GM23338 (cell line): ENCODE measurements at regions not wholly inside any gene's neighbourhood (a gene's known extent, or its start where the extent isn't known, plus 50 kb on each side); places are given as distances from the start of the nearest gene placed in this dataset.

Source experiments
- ATAC-seq: fragments of 200-7000 bp; cut with Tn5 transposase; 3 replicates; pipeline ENCODE4 v1.9.1; 2020
- DNase-seq: peaks from one replicate; pipeline ENCODE4 v3.0.0-alpha.2; 2015; ENCODE audit warnings: low spot score
- H2AFZ ChIP-seq: fragments of 200-600 bp; sonication (generic); 2 replicates; pipeline ENCODE4 v1.8.0; 2016; ENCODE audit warnings: antibody characterized with exemption, mild to moderate bottlenecking, moderate library complexity
- H3F3A ChIP-seq: fragments of 200-600 bp; sonication (generic); replicated peaks from 2 replicates; pipeline ENCODE4 v1.8.0; 2017; ENCODE audit warnings: antibody characterized with exemption, mixed run types, low read depth
- H3K27ac ChIP-seq: fragments of 200-600 bp; sonication (generic); 2 replicates; pipeline ENCODE4 v1.6.1; 2016; ENCODE audit warnings: low read depth
- H3K27me3 ChIP-seq: fragments of 200-600 bp; sonication (generic); 2 replicates; pipeline ENCODE4 v1.8.0; 2016; ENCODE audit warnings: mild to moderate bottlenecking, mixed run types, moderate library complexity; ENCODE audit not compliant: insufficient read depth
- H3K36me3 ChIP-seq: fragments of 200-600 bp; sonication (generic); 2 replicates; pipeline ENCODE4 v1.8.0; 2016; ENCODE audit warnings: mild to moderate bottlenecking; ENCODE audit not compliant: insufficient read depth
- H3K4me1 ChIP-seq: fragments of 200-600 bp; sonication (generic); 2 replicates; pipeline ENCODE4 v1.8.0; 2016; ENCODE audit warnings: mild to moderate bottlenecking, moderate library complexity; ENCODE audit not compliant: insufficient read depth
- H3K4me2 ChIP-seq: fragments of 200-600 bp; sonication (generic); 2 replicates; pipeline ENCODE4 v1.7.1; 2017; ENCODE audit warnings: mixed run types
- H3K4me3 ChIP-seq: fragments of 200-600 bp; sonication (generic); 2 replicates; pipeline ENCODE4 v1.6.1; 2016; ENCODE audit warnings: mixed run types
- H3K79me2 ChIP-seq: fragments of 200-600 bp; sonication (generic); replicated peaks from 2 replicates; pipeline ENCODE4 v1.8.0; 2017; ENCODE audit warnings: mild to moderate bottlenecking; ENCODE audit not compliant: insufficient read depth
- H3K9me2 ChIP-seq: fragments of 200-600 bp; sonication (generic); 2 replicates; pipeline ENCODE4 v1.8.0; 2017; ENCODE audit not compliant: insufficient read depth
- H4K20me1 ChIP-seq: fragments of 200-600 bp; sonication (generic); replicated peaks from 2 replicates; pipeline ENCODE4 v1.8.0; 2017; ENCODE audit warnings: mild to moderate bottlenecking; ENCODE audit not compliant: insufficient read depth
- H3K27ac Mint-ChIP-seq: 2 replicates; pipeline ENCODE4 v1.8.0; 2020; ENCODE audit warnings: inconsistent platforms, mild to moderate bottlenecking, moderate library complexity, mixed read lengths
- H3K27me3 Mint-ChIP-seq: 3 replicates; pipeline ENCODE4 v1.8.0; 2022; ENCODE audit warnings: low read depth, mild to moderate bottlenecking, moderate library complexity, mixed read lengths, inconsistent platforms; ENCODE audit not compliant: insufficient read depth, poor library complexity
- H3K36me3 Mint-ChIP-seq: 3 replicates; pipeline ENCODE4 v1.8.0; 2021; ENCODE audit warnings: low read depth, mild to moderate bottlenecking, inconsistent platforms, moderate library complexity, mixed read lengths
- H3K4me1 Mint-ChIP-seq: 3 replicates; pipeline ENCODE4 v1.8.0; 2020; ENCODE audit warnings: mild to moderate bottlenecking, inconsistent platforms, mixed read lengths
- H3K4me3 Mint-ChIP-seq: 3 replicates; pipeline ENCODE4 v1.8.0; 2021; ENCODE audit warnings: moderate library complexity, mild to moderate bottlenecking, inconsistent platforms, mixed read lengths
- H3K9me3 Mint-ChIP-seq: 3 replicates; pipeline ENCODE4 v1.8.0; 2020; ENCODE audit warnings: moderate library complexity, mild to moderate bottlenecking, inconsistent platforms, mixed read lengths
- CREB1 ChIP-seq: fragments of 250-450 bp; sonication (Bioruptor Pico); IDR thresholded peaks from 2 replicates; pipeline ENCODE4 v1.5.0; 2020; ENCODE audit warnings: low read depth, mild to moderate bottlenecking, moderate library complexity
- CTCF ChIP-seq, 2 experiments: fragments of 200-600 bp in 1 of 2; sonication (generic) in 1 of 2; conservative IDR thresholded peaks; 2 replicates each; pipeline versions ENCODE4 v1.5.1 to v1.6.1; 2016 to 2017; ENCODE audit warnings: antibody characterized with exemption in 2 of 2, low read depth in 2 of 2, mild to moderate bottlenecking in 2 of 2, moderate library complexity in 1 of 2
- ETS1 ChIP-seq: IDR thresholded peaks from 2 replicates; pipeline ENCODE4 v1.6.1; 2016; ENCODE audit warnings: antibody characterized with exemption
- EZH2 ChIP-seq: fragments of 200-600 bp; sonication (generic); IDR thresholded peaks from one replicate; pipeline ENCODE4 v1.8.0; 2017; ENCODE audit warnings: antibody characterized with exemption, mild to moderate bottlenecking, low read depth; ENCODE audit not compliant: unreplicated experiment
- EZH2phosphoT487 ChIP-seq: fragments of 200-600 bp; sonication (generic); IDR thresholded peaks from one replicate; pipeline ENCODE4 v1.8.1; 2018; ENCODE audit warnings: antibody characterized with exemption; ENCODE audit not compliant: unreplicated experiment
- JUNB ChIP-seq: IDR thresholded peaks from one replicate; pipeline ENCODE4 v1.6.1; 2016; ENCODE audit warnings: antibody characterized with exemption; ENCODE audit not compliant: unreplicated experiment
- NANOG ChIP-seq: IDR thresholded peaks from 2 replicates; pipeline ENCODE4 v1.6.1; 2016; ENCODE audit warnings: antibody characterized with exemption, borderline replicate concordance
- POLR2AphosphoS5 ChIP-seq: IDR thresholded peaks from 2 replicates; pipeline ENCODE4 v1.6.1; 2016; ENCODE audit warnings: antibody characterized with exemption, low read depth
- REST ChIP-seq: IDR thresholded peaks from one replicate; pipeline ENCODE4 v1.6.1; 2018; ENCODE audit warnings: antibody characterized with exemption; ENCODE audit not compliant: unreplicated experiment
- STAT1 ChIP-seq: IDR thresholded peaks from one replicate; pipeline ENCODE4 v1.6.1; 2016; ENCODE audit warnings: antibody characterized with exemption; ENCODE audit not compliant: unreplicated experiment
- ZNF114 ChIP-seq: fragments of 250-450 bp; sonication (Bioruptor Pico); IDR thresholded peaks from 2 replicates; pipeline ENCODE4 v1.5.0; 2020; ENCODE audit warnings: mild to moderate bottlenecking, moderate library complexity
- ZNF331 ChIP-seq: fragments of 250-450 bp; sonication (Bioruptor Pico); IDR thresholded peaks from 2 replicates; pipeline ENCODE4 v1.5.0; 2020; ENCODE audit warnings: low read depth, mild to moderate bottlenecking, moderate library complexity
- ZNF462 ChIP-seq: fragments of 250-450 bp; sonication (Bioruptor Pico); IDR thresholded peaks from 2 replicates; pipeline ENCODE4 v1.5.0; 2020; ENCODE audit warnings: mild to moderate bottlenecking, moderate library complexity

- no peak overlapping the region for H3K4me3 ChIP-seq
- H3K27me3 Mint-ChIP-seq = peaks cover 2% of the 10 kb centered on the region
- H3K79me2 ChIP-seq = no peaks in the 10 kb centered on the region
- H3K27ac ChIP-seq = no peak overlapping the region
- peaks cover 5% of the 10 kb centered on the region; the same call in 1 of the 3 replicates for H3K9me3 Mint-ChIP-seq
- H4K20me1 ChIP-seq = no peaks in the 10 kb centered on the region
- no peaks in the 10 kb centered on the region for H3K36me3 ChIP-seq
- peaks cover 12% of the 10 kb centered on the region for H3K4me1 Mint-ChIP-seq
- peaks cover 8% of the 10 kb centered on the region; the same call in 1 of the 2 replicates for H3K4me1 ChIP-seq
- H3K4me2 ChIP-seq = no peak overlapping the region
- no peaks in the 10 kb centered on the region for H3F3A ChIP-seq
- H3K27ac Mint-ChIP-seq = no peak overlapping the region
- no peak overlapping the region for H3K4me3 Mint-ChIP-seq
- H2AFZ ChIP-seq = peak overlapping the region; percentile 80
- peak; percentile 58 for ATAC-seq
- H3K36me3 Mint-ChIP-seq = no peaks in the 10 kb centered on the region; the same call in 2 of the 3 replicates
- TF ChIP-seq EZH2 = no peak
- TF ChIP-seq ETS1 = no peak
- no peak for TF ChIP-seq ZNF331
- TF ChIP-seq EZH2phosphoT487 = no peak
- no peak for TF ChIP-seq CREB1 (CRISPR knock-in tag)
- no peak for TF ChIP-seq REST
- no peak for TF ChIP-seq STAT1
- TF ChIP-seq ZNF114 = no peak
- no peak for TF ChIP-seq POLR2AphosphoS5
- no peak for TF ChIP-seq CTCF (conservative IDR thresholded peaks at IDR 0.05; ENCODE audit: low read depth in 2 of 2)
- no peak for TF ChIP-seq ZNF462 (CRISPR knock-in tag)
- no peak for TF ChIP-seq NANOG
- no peak for TF ChIP-seq JUNB
- no peaks in the 10 kb centered on the region for H3K27me3 ChIP-seq
- 0 out of 2 replicates have a peak, but pooled peaks cover 2% of the 10 kb centered on the region for H3K9me2 ChIP-seq
- no peak for DNase-seq
Observed at GRCh38 chr12:114194066-114194465, 211.9 kb downstream of the TBX5 start.
